ENCODE measurements at regions not wholly inside any gene's neighbourhood (a gene's known extent, or its start where the extent isn't known, plus 50 kb on each side); places are given as distances from the start of the nearest gene placed in this dataset.
"Not testable (repeated sequence)": the region's sequence is repeated elsewhere in the genome, so short reads cannot be mapped to it uniquely, and the experiment has no call there.

- no peak for ATAC-seq
Measured at GRCh38 chr13:60887711-60888110, 490.7 kb downstream of the TDRD3 start.

DNA sequence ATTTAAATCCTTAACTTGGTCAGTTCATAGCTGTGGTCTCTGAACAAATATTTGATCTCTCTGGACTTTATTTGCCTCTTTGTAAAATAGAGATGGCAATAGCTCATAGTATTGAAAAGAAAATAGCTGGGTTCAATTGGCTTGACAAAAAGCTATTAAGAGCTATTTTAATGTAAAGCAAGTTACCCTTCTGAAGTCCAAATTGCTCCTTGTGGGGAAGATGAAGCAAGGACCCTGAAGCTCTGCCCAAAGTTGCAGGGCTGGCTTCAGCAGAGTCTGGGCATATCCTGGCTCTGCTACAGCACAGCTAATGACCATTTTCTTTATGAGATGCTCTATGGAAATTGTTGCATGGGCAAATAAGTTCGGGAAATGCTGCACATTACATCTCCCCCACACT is 484.5 kb downstream of the TDRD3 start:
- no peak for ATAC-seq

GRCh38 chr13:60873116-60873515 is 476.1 kb downstream of the TDRD3 start:
- ATAC-seq: no peak

- ATAC-seq: no peak
Measured at GRCh38 chr13:60869941-60870613, 473.1 kb downstream of the TDRD3 start.

- ATAC-seq: no peak
Measured at GRCh38 chr13:60869225-60869624, 472.2 kb downstream of the TDRD3 start.

DNA sequence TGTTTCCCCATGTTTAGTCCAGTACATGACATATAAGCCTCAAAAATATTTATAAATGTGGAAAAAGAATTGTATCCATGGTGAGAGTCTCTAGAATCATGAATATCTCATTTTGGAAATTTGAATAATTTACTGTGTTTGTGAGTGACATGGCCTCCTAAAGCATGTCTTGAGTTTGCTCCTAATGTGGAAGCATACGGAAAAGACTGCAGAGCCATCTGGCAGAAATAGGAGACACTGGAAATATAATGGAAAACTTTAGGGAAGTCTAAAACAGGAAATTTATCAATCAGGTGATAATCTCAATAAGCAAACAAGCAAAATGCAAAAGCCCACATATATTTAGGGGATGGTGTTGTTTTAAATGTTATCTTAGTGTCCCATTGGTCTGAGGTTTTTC is 465.0 kb downstream of the TDRD3 start:
- ATAC-seq: no peak

DNA sequence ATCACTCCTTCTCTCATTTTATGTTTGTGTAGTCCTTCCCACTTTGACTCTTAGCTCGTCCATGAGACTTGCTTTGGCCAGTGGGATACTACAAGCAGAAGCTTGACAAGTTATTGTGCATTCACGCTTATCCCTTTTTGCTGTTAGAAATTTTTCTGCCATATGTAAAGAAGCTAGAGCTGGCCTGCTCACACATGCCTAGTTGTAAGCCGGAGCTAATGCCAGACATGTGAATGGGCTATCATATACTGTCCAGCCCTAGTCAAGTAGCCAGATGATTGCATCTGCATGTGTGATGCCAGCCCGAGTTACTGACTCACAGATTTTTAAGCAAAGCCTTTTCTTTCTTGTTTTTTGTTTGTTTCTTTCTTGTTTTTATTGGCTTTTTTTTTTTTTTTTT is 460.7 kb downstream of the TDRD3 start:
- ATAC-seq: peak; percentile 38

DNA sequence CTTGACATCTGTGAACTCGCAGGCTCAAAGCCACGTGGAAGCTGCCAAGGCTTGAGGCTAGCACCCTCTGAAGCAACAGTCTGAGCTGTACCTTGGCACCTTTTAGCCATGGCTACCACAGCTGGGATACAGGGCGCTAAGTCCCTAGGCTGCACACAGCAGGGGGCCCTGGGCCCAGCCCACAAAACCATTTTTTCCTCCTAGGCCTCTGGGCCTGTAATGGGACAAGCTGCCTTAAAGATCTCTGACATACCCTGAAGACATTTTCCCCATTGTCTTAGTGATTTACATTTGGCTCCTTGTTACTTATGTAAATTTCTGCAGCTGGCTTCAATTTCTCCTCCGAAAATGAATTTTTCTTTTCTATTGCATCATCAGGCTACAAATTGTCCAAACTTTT is 455.9 kb downstream of the TDRD3 start:
- ATAC-seq: no peak

GRCh38 chr13:60851378-60851777 is 454.4 kb downstream of the TDRD3 start:
- no peak for ATAC-seq

GRCh38 chr13:60850526-60850925 is 453.5 kb downstream of the TDRD3 start:
- ATAC-seq: no peak

DNA sequence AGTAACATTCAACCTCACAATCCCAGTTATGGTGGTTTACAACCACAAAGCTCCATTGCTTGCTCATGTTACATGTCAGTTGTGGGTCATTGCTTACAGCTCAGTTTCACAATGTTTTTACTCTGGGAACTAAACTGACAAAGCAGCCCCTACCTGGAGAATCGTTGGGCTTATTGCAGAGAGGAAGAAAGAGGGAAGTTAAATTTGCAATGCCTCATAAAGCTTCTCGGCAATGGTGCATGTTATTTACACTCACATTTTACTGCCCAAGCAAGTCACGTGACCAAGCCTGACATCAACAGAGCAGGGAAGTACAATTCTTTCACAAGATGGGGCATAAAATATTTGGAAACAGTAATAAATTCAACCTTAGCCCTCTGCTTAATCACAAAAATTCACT is 441.6 kb downstream of the TDRD3 start:
- no peak for ATAC-seq

- ATAC-seq: no peak
Measured at GRCh38 chr13:60837806-60838205, 440.8 kb downstream of the TDRD3 start.

- ATAC-seq: no peak
Measured at GRCh38 chr13:60836821-60837220, 439.8 kb downstream of the TDRD3 start.

DNA sequence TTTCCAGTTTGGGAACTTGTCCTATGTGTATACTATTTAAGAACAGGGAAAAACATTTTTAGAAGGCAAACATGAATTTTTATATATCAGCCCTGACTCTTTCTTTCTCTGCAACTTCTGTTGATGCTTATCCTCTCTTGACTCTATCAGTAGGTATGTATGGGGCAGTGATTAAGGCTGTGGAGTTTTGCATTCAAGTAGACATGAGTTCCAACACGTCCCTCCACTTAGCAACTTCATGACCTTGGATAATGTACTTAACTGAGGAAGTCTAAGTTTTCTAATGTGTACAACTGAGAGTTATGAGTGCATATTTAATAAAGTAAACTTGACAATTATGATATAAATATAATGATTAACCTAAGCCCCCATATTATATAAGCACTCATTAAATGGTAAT is 414.6 kb downstream of the TDRD3 start:
- ATAC-seq: no peak

DNA sequence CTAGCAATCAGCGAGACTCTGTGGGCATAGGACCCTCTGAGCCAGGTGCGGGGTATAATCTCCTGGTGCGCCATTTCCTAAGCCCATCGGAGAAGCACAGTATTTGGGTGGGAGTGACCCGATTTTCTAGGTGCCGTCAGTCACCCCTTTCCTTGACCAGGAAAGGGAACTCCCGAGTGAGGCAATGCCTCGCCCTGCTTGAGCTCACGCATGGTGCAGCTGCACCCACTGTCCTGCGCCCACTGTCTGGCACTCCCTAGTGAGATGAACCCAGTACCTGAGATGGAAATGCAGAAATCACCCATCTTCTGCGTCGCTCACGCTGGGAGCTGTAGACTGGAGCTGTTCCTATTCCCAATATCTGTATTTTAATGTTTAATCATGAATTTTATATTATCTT is 408.6 kb downstream of the TDRD3 start:
- not testable (repeated sequence) for ATAC-seq

DNA sequence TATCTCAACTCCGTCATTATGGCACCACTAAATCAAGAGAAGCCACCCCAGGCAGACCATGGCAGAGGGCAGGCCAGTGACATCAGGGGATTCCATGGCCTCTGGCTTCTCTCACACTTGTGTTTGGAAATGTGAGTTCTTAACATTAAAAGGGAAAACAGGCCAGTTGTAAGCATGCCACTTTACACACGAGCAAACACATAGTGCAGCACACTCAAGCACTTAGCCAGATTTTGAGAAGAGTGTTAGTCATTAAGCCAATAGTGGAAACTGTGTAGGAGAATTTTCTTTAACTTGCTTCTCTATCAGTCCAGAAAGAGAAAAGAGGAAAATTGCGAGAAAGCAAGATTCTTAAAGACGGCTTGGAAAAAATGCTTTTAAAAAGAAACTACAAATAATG is 401.5 kb downstream of the TDRD3 start:
- no peak for ATAC-seq

GRCh38 chr13:60797112-60797511 is 400.1 kb downstream of the TDRD3 start:
- ATAC-seq: no peak

- no peak for ATAC-seq
Measured at GRCh38 chr13:60794751-60795150, 397.7 kb downstream of the TDRD3 start.

- no peak for ATAC-seq
Measured at GRCh38 chr13:60790620-60791019, 393.6 kb downstream of the TDRD3 start.

DNA sequence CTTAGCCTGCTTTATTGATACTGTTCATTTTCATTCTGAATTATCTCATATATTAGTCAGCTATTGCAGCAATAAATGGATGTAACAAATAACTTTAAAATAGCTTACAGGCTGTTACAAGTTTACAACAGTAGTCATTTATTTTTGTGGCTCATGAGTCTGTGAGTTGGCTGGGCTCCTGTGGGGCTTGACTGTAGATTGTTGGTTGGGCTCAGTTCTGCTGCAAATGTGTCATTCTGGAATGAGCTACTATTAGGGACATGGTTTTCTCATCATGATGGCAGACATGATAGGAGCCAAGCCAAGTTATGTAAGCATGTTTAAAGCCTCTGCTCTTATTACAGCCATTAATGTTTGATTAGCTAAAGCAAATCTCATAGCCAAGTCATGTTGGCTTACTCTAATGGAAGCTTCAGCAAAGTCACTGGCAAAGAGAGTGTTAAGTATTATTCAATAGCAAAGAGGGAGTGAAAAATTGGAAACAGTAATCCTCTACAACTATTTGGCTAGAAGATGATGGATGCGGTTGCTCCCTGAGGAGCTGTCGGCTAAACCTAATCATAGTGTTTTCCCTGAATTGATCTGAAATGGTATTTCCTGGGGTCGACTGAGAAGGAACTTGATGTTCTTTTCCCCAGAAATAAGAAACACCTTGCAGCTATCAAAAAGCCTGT is 391.3 kb downstream of the TDRD3 start:
- no peak for ATAC-seq

GRCh38 chr13:60787083-60787482 is 390.1 kb downstream of the TDRD3 start:
- ATAC-seq: no peak

- no peak for ATAC-seq
Measured at GRCh38 chr13:60772726-60773125, 375.7 kb downstream of the TDRD3 start.

DNA sequence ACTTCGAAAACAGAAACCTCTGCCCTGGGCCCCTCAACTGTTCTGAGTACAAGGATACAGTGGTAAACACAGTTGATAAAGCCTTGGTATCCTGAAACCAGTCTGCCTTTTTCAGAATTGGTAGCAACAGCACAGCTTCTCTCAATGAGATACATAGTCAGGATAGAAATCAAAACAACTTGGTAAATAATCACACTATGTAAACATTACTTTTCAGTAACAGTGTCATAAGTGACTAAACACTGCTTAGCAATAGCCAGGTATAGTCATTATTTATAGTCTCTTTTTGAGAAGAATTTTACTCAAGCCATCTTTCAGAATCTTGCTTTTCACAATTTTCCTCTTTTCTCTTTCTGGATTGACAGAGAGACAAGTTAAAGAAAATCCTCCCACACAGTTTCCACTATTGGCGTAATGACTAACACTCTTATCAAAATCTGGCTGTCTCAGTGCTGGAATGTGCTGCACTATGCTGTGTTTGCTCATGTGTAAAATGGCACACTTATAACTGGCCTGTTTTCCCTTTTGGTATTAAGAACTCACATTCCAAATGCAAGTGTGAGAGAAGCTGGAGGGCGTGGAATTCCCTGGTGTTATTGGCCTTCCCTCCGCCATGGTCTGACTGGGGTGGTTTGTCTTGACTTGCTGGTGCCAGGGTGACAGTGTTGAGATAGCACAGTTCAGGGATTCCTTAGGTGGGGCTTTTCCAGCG is 368.8 kb downstream of the TDRD3 start:
- ATAC-seq: no peak

DNA sequence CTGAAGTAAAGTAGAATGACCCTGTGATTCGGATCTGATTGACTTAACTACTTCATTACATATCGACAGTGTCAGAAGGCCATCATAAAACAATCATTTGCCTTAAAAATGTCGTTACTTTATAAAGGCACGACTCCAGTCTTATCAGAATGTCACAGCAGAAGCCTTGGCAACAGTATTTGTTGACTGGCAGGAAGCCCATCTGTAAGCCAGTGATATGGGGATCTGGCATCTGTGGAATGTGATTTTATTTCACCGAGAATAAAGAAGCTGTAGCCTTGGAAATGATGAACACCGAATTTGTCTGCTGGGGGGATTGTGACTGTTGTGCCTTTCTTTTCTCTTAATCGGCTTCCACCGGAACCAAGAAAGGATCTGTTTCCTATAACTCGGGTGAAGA is 362.5 kb downstream of the TDRD3 start:
- ATAC-seq: no peak

Data from esophagus mucosa (tissue), 1 donor.